Kidney (tissue), 13 donors: ENCODE measurements at regions not wholly inside any gene's neighbourhood (a gene's known extent, or its start where the extent isn't known, plus 50 kb on each side); places are given as distances from the start of the nearest gene placed in this dataset.

Experiments
- DNase-seq, 5 donors: peaks; one replicate each; pipeline ENCODE4 v3.0.0-alpha.2; 2013 to 2020
- FAIRE-seq: peaks from 2 replicates; lab custom pipeline; 2012; peaks lifted over from hg19 to GRCh38; lab: Jason Lieb, UNC
- H3K27ac ChIP-seq, 2 donors: one replicate each; pipeline ENCODE4 v1.7.0; 2013; ENCODE audit warnings: low read depth in 2 of 2, low read length in 2 of 2, inconsistent platforms in 1 of 2
- H3K27me3 ChIP-seq: one replicate; pipeline ENCODE4 v1.7.1; 2013; ENCODE audit warnings: low read length, inconsistent platforms; ENCODE audit not compliant: control insufficient read depth, insufficient read depth
- H3K36me3 ChIP-seq, 3 donors: one replicate each; pipeline versions ENCODE4 v1.7.0 to v1.7.1; 2013; ENCODE audit warnings: low read length in 3 of 3, control low read depth in 1 of 3, inconsistent platforms in 1 of 3; ENCODE audit not compliant: insufficient read depth in 3 of 3, control insufficient read depth in 2 of 3
- H3K4me1 ChIP-seq, 3 donors: one replicate each; pipeline versions ENCODE4 v1.7.0 to v1.7.1; 2013; ENCODE audit warnings: low read length in 3 of 3, inconsistent platforms in 1 of 3, low read depth in 1 of 3; ENCODE audit not compliant: control insufficient read depth in 2 of 3, insufficient read depth in 2 of 3
- H3K4me3 ChIP-seq, 3 donors: one replicate each; pipeline versions ENCODE4 v1.7.0 to v1.8.1; 2013; ENCODE audit warnings: low read length in 3 of 3, control low read depth in 1 of 3, inconsistent platforms in 1 of 3
- H3K9ac ChIP-seq, 3 donors: one replicate each; pipeline versions ENCODE4 v1.7.0 to v1.7.1; 2013; ENCODE audit warnings: low read length in 3 of 3, control low read depth in 1 of 3, inconsistent platforms in 1 of 3
- H3K9me3 ChIP-seq, 3 donors: one replicate each; pipeline versions ENCODE4 v1.7.0 to v1.7.1; 2013; ENCODE audit warnings: low read length in 3 of 3, control low read depth in 1 of 3, inconsistent platforms in 1 of 3; ENCODE audit not compliant: control insufficient read depth in 2 of 3, insufficient read depth in 1 of 3
- intact Hi-C: fragments of 100-400 bp; cut with DNase I; formaldehyde crosslinking; loops from one replicate; pipeline ENCODE4 v1.11.1; 2022
- TF ChIP-seq, protein P1 (sequence below): IDR thresholded peaks from 3 replicates; pipeline ENCODE4 v1.5.1; 2012; ENCODE audit warnings: mild to moderate bottlenecking, moderate library complexity, borderline replicate concordance; ENCODE audit not compliant: insufficient read depth; ENCODE audit errors: extremely low read depth
- donor health status: control.
- donor health status: control.
- donor health status: control.
- donor health status: control.
- donor health status: control.
- donor health status: DM: yes; HTN: yes; CAD: no.
- donor health status: Normal renal cell carcinoma (clear cell type).

DNA sequence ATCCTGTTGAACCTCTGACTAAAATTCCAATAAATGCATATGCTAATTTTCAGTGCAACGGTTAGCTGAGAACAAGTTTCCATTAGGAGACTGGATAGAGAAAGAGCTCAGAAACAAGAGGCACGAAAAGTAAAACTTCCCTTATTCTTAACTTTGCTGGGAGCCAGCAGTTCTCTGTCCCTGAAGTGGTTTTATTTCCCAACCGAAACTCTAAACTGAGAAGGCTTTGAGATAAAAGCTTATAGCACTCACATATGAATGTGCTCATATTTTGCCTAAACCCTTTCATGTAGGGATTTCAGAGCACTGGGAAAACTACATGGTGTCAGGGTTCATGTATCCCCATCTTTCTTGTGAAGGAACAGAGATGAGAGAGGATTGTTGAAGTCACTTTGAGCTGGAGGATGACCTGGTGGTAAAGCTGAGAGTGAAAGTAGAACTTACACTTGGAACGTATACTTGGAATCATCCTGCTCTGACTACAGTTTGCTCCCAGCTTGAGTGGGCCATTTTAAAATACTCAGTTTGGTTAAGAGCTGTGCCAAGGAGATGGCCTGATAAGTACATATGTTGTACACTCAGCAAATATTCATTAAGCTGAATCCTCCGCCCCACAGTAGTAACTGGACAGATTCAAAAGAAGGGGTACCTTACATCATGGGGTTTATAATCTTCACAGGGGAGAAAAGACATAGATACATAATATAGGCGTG is 324.2 kb upstream of the CNR1 start:
- H3K4me3 ChIP-seq: no peak overlapping the region
- no peak overlapping the region for H3K9ac ChIP-seq
- FAIRE-seq (no peak), DNase-seq (no peak)
- H3K9me3 ChIP-seq: peaks cover 0 to 4% (median 0%) of the 10 kb centered on the region in 3 donors
- TF ChIP-seq, protein P1, sequence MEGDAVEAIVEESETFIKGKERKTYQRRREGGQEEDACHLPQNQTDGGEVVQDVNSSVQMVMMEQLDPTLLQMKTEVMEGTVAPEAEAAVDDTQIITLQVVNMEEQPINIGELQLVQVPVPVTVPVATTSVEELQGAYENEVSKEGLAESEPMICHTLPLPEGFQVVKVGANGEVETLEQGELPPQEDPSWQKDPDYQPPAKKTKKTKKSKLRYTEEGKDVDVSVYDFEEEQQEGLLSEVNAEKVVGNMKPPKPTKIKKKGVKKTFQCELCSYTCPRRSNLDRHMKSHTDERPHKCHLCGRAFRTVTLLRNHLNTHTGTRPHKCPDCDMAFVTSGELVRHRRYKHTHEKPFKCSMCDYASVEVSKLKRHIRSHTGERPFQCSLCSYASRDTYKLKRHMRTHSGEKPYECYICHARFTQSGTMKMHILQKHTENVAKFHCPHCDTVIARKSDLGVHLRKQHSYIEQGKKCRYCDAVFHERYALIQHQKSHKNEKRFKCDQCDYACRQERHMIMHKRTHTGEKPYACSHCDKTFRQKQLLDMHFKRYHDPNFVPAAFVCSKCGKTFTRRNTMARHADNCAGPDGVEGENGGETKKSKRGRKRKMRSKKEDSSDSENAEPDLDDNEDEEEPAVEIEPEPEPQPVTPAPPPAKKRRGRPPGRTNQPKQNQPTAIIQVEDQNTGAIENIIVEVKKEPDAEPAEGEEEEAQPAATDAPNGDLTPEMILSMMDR: no peak
- H3K4me1 ChIP-seq: no peaks in the 10 kb centered on the region
- intact Hi-C loops: no loop called here
- no peaks in the 10 kb centered on the region for H3K36me3 ChIP-seq
- no peak overlapping the region for H3K27ac ChIP-seq
- H3K27me3 ChIP-seq: no peaks in the 10 kb centered on the region

DNA sequence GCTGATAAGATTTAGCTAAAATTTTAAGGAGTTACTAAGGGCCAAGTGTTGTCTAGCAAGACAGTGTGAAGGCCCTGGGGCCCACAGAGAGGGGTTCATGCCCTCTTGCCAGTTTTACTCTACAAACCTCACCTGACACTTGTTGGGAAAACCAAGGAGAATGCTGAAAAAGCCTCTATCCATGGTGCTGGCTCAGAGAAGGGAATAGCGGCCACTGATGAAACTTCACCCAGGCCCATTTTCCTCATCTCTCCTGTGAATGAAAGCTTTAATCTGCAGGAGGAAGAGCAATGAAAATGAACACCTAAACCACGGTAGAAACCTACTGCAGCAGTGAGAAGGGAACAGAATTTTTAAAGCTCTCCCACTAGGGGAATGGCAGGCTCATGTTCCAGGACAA is 317.3 kb upstream of the CNR1 start:
- Histone ChIP-seq H3K9ac (no peak overlapping the region), H3K9me3 (peaks cover 0 to 4% (median 0%) of the 10 kb centered on the region in 3 donors), H3K36me3 (no peaks in the 10 kb centered on the region), H3K4me1 (no peaks in the 10 kb centered on the region), H3K27ac (no peak overlapping the region), H3K4me3 (no peak overlapping the region), H3K27me3 (no peaks in the 10 kb centered on the region)
- intact Hi-C loops: no loop called here
- TF ChIP-seq, protein P1: no peak
- DNase-seq: peak in 1 of 5 donors; percentile 9
- FAIRE-seq: no peak

DNA sequence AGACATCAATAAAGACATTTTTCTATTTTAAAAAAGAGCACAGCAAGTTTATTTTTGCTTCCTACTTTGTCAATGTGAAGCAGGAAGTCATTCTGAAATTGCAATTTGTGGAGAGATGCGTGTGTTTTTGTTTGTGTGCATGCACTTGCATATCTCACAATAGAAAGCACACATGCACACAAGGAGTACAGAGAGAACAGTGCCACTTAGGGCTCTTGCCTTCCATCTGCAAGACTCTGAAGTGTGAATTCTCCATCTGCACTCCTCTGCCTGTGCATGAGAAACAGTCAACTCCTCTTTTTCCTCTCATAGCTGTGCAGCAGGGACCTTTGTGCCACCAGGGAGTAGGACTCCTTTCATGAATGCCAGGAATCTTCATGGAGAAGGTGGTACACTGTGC is 316.3 kb upstream of the CNR1 start:
- Histone ChIP-seq H3K27ac (no peak overlapping the region), H3K36me3 (no peaks in the 10 kb centered on the region), H3K9ac (no peak overlapping the region), H3K4me3 (no peak overlapping the region), H3K9me3 (no peaks in the 10 kb centered on the region), H3K4me1 (no peaks in the 10 kb centered on the region), H3K27me3 (no peaks in the 10 kb centered on the region)
- DNase-seq (no peak), FAIRE-seq (no peak)
- TF ChIP-seq, protein P1: no peak
- intact Hi-C loops: no loop called here
